ENCODE measurements at regions not wholly inside any gene's neighbourhood (a gene's known extent, or its start where the extent isn't known, plus 50 kb on each side); places are given as distances from the start of the nearest gene placed in this dataset.
"Not testable (repeated sequence)": the region's sequence is repeated elsewhere in the genome, so short reads cannot be mapped to it uniquely, and the experiment has no call there.

- no peak for DNase-seq (ENCODE audit: low read depth in 2 of 2, low spot score in 1 of 2)
These were observed 626.0 kb downstream of the ADCYAP1 start for GRCh38 chr18:1530650-1531049.

DNA sequence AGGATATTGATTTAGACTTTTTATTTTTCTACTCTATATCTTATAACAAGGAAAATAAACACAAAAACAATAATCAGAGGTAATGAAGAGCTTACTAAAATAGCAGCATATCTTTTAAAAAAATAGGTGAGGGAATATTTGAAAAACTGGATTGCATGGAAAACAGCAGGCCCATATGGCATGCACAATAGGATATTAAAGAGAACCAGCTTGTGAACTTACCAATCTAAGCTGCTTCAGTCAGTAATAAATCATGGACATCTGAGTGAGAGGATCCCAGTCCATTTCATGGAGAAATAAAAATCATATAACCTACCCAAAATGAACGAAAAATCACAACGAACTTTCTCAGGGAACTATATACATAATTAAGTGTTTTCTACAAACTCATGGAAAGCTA lies 634.6 kb downstream of the ADCYAP1 start:
- DNase-seq (ENCODE audit: low read depth in 2 of 2, low spot score in 1 of 2), result no peak

GRCh38 chr18:1541478-1541877 lies 636.8 kb downstream of the ADCYAP1 start:
- DNase-seq (ENCODE audit: low read depth in 2 of 2, low spot score in 1 of 2), result no peak

GRCh38 chr18:1542230-1542774 lies 637.6 kb downstream of the ADCYAP1 start:
- no peak for DNase-seq (ENCODE audit: low read depth in 2 of 2, low spot score in 1 of 2)

DNA sequence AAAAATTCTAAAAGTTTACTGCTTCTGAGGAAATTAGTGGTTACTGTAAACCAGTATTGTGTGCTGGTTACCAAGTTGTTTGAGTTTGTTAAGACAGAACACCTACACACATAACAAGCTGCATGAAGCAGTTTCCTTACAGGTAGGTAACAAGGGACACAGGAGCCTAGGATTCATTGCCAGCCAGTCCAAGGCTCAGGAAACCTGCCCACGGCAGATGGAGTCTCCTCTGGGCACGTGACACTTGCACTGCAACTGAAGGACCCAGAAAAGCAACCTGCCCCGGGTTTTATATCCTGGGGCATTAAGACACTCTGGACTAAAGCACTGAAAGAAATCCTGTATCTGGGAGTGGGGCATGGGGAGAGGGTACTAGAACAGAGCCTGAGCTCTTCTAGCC lies 639.3 kb downstream of the ADCYAP1 start:
- DNase-seq (ENCODE audit: low read depth in 2 of 2, low spot score in 1 of 2), result no peak

- not testable (repeated sequence) for DNase-seq (ENCODE audit: low read depth in 2 of 2, low spot score in 1 of 2)
These were observed 653.0 kb downstream of the ADCYAP1 start for GRCh38 chr18:1557711-1558110.

DNA sequence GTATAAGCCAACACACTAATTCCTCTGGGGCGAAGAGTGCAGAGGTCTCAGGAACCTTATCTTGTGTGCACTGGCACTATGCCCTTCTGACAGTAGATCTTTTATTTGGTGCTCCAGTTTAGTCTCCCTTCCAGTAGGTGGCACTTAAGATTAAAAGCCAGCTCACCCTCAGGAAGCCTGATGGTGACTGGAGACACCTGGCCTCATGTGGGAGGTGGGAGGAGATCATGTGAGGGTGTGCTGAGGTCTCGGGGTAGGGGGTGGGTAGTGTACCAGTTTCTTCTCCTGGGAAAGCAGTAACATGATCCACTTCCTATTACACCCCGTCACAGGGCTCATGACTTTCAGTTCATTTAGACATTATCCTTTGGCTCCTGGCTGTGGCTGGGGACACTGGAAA lies 654.9 kb downstream of the ADCYAP1 start:
- no peak for DNase-seq (ENCODE audit: low read depth in 2 of 2, low spot score in 1 of 2)

- DNase-seq (ENCODE audit: low read depth in 2 of 2, low spot score in 1 of 2), result no peak
These were observed 660.1 kb downstream of the ADCYAP1 start for GRCh38 chr18:1564793-1565192.

GRCh38 chr18:1571206-1571605 lies 666.5 kb downstream of the ADCYAP1 start:
- no peak for DNase-seq (ENCODE audit: low read depth in 2 of 2, low spot score in 1 of 2)

GRCh38 chr18:1573732-1574131 lies 669.1 kb downstream of the ADCYAP1 start:
- no peak for DNase-seq (ENCODE audit: low read depth in 2 of 2, low spot score in 1 of 2)

- DNase-seq (ENCODE audit: low read depth in 2 of 2, low spot score in 1 of 2), result no peak
These were observed 670.4 kb downstream of the ADCYAP1 start for GRCh38 chr18:1575084-1575483.

DNA sequence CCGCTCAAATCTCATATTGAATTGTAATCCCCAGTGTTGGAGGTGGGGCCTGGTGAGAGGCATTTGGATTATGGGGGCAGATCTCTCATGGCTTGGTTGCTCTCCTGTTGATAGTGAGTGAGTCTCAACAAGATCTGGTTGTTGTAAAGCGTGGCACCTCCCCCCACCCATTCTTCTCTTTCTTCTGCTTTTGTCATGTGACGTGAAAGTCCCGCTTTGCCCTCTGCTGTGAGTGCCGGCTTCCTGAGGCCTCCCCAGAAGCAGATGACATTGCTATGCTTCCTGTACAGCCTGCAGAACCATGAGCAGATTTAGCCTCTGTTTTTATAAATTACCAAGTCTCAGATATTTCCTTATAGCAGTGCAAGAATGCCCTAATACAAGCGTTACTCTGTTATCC lies 673.8 kb downstream of the ADCYAP1 start:
- DNase-seq (ENCODE audit: low read depth in 2 of 2, low spot score in 1 of 2), result no peak

- DNase-seq (ENCODE audit: low read depth in 2 of 2, low spot score in 1 of 2), result no peak
These were observed 676.9 kb downstream of the ADCYAP1 start for GRCh38 chr18:1581581-1581980.

DNA sequence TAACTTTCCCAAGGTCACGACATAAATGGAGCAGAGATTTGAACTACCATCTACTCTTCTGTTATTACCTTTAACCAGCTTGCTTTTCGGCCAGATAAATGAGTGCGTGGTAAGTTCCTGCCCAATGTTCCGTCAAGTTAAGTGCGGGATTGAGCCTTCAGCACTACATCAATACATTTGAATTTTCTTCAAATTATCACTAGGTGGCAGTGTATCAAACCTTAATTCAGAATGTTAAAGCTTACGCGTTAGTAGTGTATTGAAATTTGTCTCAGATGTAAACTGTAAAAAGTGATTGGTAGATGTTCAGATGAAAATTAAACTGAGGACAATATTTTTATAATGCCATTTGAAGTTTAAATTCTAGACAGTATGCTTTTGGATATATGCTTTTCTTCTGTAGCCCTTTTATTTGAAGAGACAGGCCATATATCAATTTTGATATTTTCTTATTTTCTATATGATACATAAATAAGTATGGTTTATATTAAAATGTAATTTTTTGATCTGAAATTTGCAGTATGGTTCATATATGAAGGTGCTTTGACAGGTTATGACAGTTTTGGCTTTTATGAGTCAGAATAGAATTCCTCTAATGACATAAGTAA lies 681.3 kb downstream of the ADCYAP1 start:
- DNase-seq (ENCODE audit: low read depth in 2 of 2, low spot score in 1 of 2), result no peak

DNA sequence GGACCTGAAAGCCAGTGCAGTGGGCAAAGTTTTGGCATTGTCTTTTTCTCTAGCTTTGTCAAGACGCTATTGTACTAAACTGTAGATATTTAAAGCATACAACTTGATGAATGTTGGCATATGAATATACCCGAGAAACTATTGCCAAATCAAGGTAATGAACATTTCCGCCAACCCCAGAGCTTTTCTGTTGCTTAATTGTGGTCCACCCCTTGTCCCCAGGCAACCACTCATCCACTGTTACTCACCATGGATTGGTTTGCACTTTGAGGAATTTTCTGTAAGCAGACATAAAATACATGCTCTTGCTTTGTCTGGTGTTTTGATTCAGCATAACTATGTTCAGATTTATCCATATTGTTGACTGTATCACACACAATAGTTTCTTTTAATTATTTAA lies 688.4 kb downstream of the ADCYAP1 start:
- DNase-seq (ENCODE audit: low read depth in 2 of 2, low spot score in 1 of 2), result no peak

DNA sequence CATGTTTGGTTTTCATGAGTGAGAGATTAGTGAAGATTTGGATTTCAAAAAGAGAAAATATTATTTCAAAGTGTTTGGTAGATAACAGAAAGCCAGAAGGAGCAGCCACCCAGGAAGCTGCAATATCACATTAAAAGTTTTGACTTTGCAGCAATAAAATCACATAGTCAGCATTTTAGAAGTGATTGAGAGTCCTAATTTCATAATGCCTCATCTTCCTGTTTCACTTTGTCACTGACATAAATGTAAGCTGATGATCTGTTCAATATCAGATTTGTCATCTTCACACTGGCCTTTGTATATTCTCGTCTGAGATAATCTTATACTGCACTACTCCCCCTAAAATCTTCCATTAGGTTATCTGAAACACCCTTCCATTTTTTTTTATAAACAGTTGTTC lies 690.5 kb downstream of the ADCYAP1 start:
- DNase-seq (ENCODE audit: low read depth in 2 of 2, low spot score in 1 of 2), result no peak

GRCh38 chr18:1599196-1599595 lies 694.5 kb downstream of the ADCYAP1 start:
- DNase-seq (ENCODE audit: low read depth in 2 of 2, low spot score in 1 of 2), result no peak

DNA sequence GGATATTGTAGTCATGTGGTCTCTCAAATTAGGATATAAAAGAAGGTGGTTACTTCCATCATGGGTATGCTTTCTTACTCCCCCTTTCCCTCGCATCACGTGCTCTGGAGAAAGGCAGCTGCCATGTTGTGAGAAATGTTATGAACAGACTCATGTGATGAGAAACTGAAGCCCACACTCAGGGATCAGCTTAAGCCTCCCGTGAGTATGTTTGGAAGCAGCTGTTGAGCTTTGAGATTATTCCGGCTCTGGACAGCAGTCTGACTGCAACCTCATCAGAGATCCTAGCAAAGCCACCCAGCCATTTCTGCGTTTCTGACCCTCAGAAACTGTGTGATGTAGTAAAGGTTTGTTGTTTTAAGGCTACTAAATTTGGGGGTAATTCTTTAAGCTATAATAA lies 700.1 kb downstream of the ADCYAP1 start:
- DNase-seq (ENCODE audit: low read depth in 2 of 2, low spot score in 1 of 2), result no peak

- no peak for DNase-seq (ENCODE audit: low read depth in 2 of 2, low spot score in 1 of 2)
These were observed 713.7 kb downstream of the ADCYAP1 start for GRCh38 chr18:1618364-1618763.

DNA sequence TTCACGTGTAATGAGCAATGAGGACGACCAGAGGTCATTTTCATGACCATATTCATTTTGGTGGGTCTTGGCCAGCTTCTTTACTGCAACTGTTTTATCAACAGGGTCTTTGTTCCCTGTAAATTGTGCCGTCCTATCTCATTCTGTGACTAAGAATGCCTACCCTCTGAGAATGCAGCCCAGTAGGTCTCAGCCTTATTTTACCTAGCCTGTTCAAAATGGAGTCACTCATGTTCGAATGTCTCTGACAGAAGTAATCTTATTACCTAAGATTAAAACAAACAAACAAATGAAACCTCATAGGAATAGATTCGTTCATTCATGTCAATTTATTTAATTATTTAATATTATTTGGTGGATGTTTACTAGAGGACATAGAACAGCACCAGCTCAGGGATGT lies 714.8 kb downstream of the ADCYAP1 start:
- no peak for DNase-seq (ENCODE audit: low read depth in 2 of 2, low spot score in 1 of 2)

DNA sequence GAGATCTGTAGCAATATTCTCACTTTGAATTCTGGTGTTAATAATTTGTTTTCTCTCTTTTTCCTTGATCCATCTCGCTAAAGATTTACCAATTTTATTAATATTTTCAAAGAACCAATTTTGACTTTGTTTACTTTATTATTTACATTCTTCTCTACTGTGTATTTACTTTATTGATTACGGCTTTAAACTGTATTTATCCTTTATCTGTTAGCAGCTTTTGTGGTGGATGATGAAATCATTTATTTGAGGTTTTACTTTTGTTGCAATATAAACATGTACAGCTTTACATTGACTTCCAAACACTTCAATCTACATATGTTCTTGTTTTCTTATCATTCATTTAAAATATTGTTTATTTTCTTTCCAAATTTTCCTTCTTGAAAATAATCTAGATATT lies 719.9 kb downstream of the ADCYAP1 start:
- DNase-seq (ENCODE audit: low read depth in 2 of 2, low spot score in 1 of 2), result no peak

DNA sequence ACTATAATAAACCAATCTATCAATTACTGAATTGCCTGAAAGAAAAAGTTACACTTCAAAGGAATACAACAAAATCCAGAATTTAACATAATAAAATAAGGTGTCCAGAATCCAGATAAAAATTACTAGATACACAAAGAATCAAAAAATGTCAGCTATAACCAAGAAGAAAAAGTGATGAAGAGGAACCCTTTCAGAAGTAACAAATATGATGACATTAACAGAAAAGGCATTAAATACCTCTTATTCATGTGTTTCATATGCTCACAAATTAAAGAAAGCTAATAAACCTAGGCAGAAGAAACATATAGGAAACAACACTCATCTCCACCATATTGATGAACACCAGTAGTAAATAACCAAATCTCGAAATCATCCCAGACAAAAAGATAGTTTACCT lies 722.8 kb downstream of the ADCYAP1 start:
- DNase-seq (ENCODE audit: low read depth in 2 of 2, low spot score in 1 of 2), result no peak

DNA sequence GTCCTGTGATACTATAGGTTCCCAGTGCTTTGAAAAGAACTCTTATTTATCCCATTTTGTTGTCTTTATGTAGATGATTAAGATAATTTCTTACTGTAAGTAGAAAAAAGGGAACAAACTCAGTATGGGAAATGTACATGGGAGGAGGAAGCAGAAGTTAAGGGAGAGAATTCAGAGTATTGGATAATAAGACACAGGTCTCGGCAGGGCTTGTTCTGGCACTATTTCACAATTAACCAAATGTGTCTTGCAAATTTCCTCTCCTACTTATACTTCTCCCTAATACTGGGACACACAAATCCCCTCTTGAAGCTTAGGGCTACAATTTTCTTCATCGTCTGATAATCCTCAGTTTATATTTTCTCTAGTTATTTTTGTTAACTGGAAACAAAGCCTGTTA lies 744.0 kb downstream of the ADCYAP1 start:
- DNase-seq (ENCODE audit: low read depth in 2 of 2, low spot score in 1 of 2), result no peak

GRCh38 chr18:1652018-1652417 lies 747.3 kb downstream of the ADCYAP1 start:
- no peak for DNase-seq (ENCODE audit: low read depth in 2 of 2, low spot score in 1 of 2)

All from stimulated activated CD8-positive, alpha-beta memory T cell treated with anti-CD3 and anti-CD28 coated beads, Interleukin-4, amount 100 ng/mL, for 1 hour (primary cell).